WTC11 (cell line): ENCODE measurements at regions not wholly inside any gene's neighbourhood (a gene's known extent, or its start where the extent isn't known, plus 50 kb on each side); places are given as distances from the start of the nearest gene placed in this dataset.

Experiments used
- ARID4B ChIP-seq: sonication (generic); formaldehyde crosslinking; IDR thresholded peaks from 2 replicates; pipeline ENCODE4 v1.8.0; 2023; ENCODE audit warnings: missing genetic modification reagents, mild to moderate bottlenecking, borderline replicate concordance
- ATF1 ChIP-seq: sonication (generic); formaldehyde crosslinking; IDR thresholded peaks from 2 replicates; pipeline ENCODE4 v1.8.1; 2023; ENCODE audit warnings: mild to moderate bottlenecking, moderate library complexity, missing genetic modification reagents
- CTCF ChIP-seq: fragments of 200-600 bp; IDR thresholded peaks from 2 replicates; pipeline ENCODE4 v1.8.0; 2022; ENCODE audit warnings: antibody characterized with exemption
- MAX ChIP-seq: sonication (generic); formaldehyde crosslinking; IDR thresholded peaks from 2 replicates; pipeline ENCODE4 v1.8.0; 2022; ENCODE audit warnings: mild to moderate bottlenecking, missing genetic modification reagents
- NFE2L1 ChIP-seq: sonication (generic); formaldehyde crosslinking; IDR thresholded peaks from 2 replicates; pipeline ENCODE4 v1.8.1; 2023; ENCODE audit warnings: missing genetic modification reagents
- NFYB ChIP-seq: sonication (generic); formaldehyde crosslinking; conservative IDR thresholded peaks from 2 replicates; pipeline ENCODE4 v1.8.0; 2022; ENCODE audit warnings: low read depth, missing genetic modification reagents
- NR1H2 ChIP-seq: sonication (generic); formaldehyde crosslinking; IDR thresholded peaks from 2 replicates; pipeline ENCODE4 v1.9.0; 2021; ENCODE audit warnings: mild to moderate bottlenecking, moderate library complexity, missing genetic modification reagents
- RELA ChIP-seq: sonication (generic); formaldehyde crosslinking; IDR thresholded peaks from 2 replicates; pipeline ENCODE4 v1.8.1; 2022; ENCODE audit warnings: missing genetic modification reagents, mild to moderate bottlenecking, borderline replicate concordance
- STAT6 ChIP-seq: sonication (generic); formaldehyde crosslinking; conservative IDR thresholded peaks from 2 replicates; pipeline ENCODE4 v1.8.1; 2023; ENCODE audit warnings: mild to moderate bottlenecking, low read depth, missing genetic modification reagents, moderate library complexity
- TCF7 ChIP-seq: sonication (generic); formaldehyde crosslinking; IDR thresholded peaks from 2 replicates; pipeline ENCODE4 v1.8.0; 2022; ENCODE audit warnings: mild to moderate bottlenecking, low read depth, missing genetic modification reagents, moderate library complexity
- USF2 ChIP-seq: sonication (generic); formaldehyde crosslinking; IDR thresholded peaks from 2 replicates; pipeline ENCODE4 v1.8.1; 2023; ENCODE audit warnings: mild to moderate bottlenecking, missing genetic modification reagents, moderate library complexity

- TF ChIP-seq STAT6 (CRISPR knock-in tag) (no peak), USF2 (CRISPR knock-in tag) (no peak), NFYB (CRISPR knock-in tag) (no peak), CTCF (no peak), NFE2L1 (CRISPR knock-in tag) (no peak), RELA (CRISPR knock-in tag) (no peak), ATF1 (no peak), TCF7 (CRISPR knock-in tag) (no peak), MAX (CRISPR knock-in tag) (no peak), ARID4B (no peak), NR1H2 (no peak)
These were observed 77.7 kb upstream of the KCNJ16 start for GRCh38 chr17:69997332-69997731.
